Muscle layer of colon (tissue), 2 donors: ENCODE measurements at regions not wholly inside any gene's neighbourhood (a gene's known extent, or its start where the extent isn't known, plus 50 kb on each side); places are given as distances from the start of the nearest gene placed in this dataset.
A peak's percentile ranks its signal among the peaks of the same experiment; 100 is the strongest.

Experiments
- H3K27ac ChIP-seq: one replicate; pipeline ENCODE4 v1.7.0; 2013; ENCODE audit warnings: low read depth, mild to moderate bottlenecking, low read length, moderate library complexity
- H3K27me3 ChIP-seq, 2 donors: one replicate each; pipeline ENCODE4 v1.7.0; 2013; ENCODE audit warnings: low read length in 2 of 2, mild to moderate bottlenecking in 2 of 2; ENCODE audit not compliant: insufficient read depth in 2 of 2, control insufficient read depth in 1 of 2
- H3K36me3 ChIP-seq: one replicate; pipeline ENCODE4 v1.7.0; 2013; ENCODE audit warnings: mild to moderate bottlenecking, low read length; ENCODE audit not compliant: insufficient read depth
- H3K4me1 ChIP-seq: one replicate; pipeline ENCODE4 v1.7.0; 2013; ENCODE audit warnings: mild to moderate bottlenecking, low read length; ENCODE audit not compliant: insufficient read depth
- H3K4me3 ChIP-seq, 2 donors: one replicate each; pipeline ENCODE4 v1.7.0; 2013; ENCODE audit warnings: low read length in 2 of 2, low read depth in 1 of 2, mild to moderate bottlenecking in 1 of 2, moderate library complexity in 1 of 2
- H3K9ac ChIP-seq: one replicate; pipeline ENCODE4 v1.7.0; 2013; ENCODE audit warnings: low read length
- H3K9me3 ChIP-seq: one replicate; pipeline ENCODE4 v1.7.0; 2013; ENCODE audit warnings: mild to moderate bottlenecking, low read length
- donor health status: abdominal sarcoma.
- donor health status: Adenocarcinoma of cecum.

- no peaks in the 10 kb centered on the region for H3K9me3 ChIP-seq
- no peak overlapping the region for H3K27ac ChIP-seq
- H3K4me1 ChIP-seq: peaks cover 8% of the 10 kb centered on the region
- no peaks in the 10 kb centered on the region for H3K36me3 ChIP-seq
- H3K4me3 ChIP-seq: peak overlapping the region; percentile 4 to 34
- no peak overlapping the region for H3K9ac ChIP-seq
- peaks cover 0 to 4% of the 10 kb centered on the region in 2 donors for H3K27me3 ChIP-seq
Measured at GRCh38 chr7:155204744-155205367, 92.8 kb upstream of the INSIG1 start.

- peaks cover 8% of the 10 kb centered on the region for H3K4me1 ChIP-seq
- H3K27me3 ChIP-seq: peaks cover 0 to 4% of the 10 kb centered on the region in 2 donors
- H3K9me3 ChIP-seq: no peaks in the 10 kb centered on the region
- peak overlapping the region; percentile 4 to 34 for H3K4me3 ChIP-seq
- H3K9ac ChIP-seq: peak overlapping the region; percentile 25
- H3K27ac ChIP-seq: no peak overlapping the region
- H3K36me3 ChIP-seq: no peaks in the 10 kb centered on the region
Measured at GRCh38 chr7:155205368-155206317, 92.0 kb upstream of the INSIG1 start.

- Histone ChIP-seq H3K4me3 (peak overlapping the region in 1 of 2 donors; percentile 20), H3K9me3 (no peaks in the 10 kb centered on the region), H3K9ac (no peak overlapping the region), H3K27ac (no peak overlapping the region), H3K4me1 (peaks cover 8% of the 10 kb centered on the region), H3K27me3 (peaks cover 0 to 4% of the 10 kb centered on the region in 2 donors), H3K36me3 (no peaks in the 10 kb centered on the region)
Measured at GRCh38 chr7:155206318-155207020, 91.2 kb upstream of the INSIG1 start.

- no peak overlapping the region for H3K9ac ChIP-seq
- H3K4me1 ChIP-seq: peaks cover 8% of the 10 kb centered on the region
- H3K27ac ChIP-seq: no peak overlapping the region
- no peaks in the 10 kb centered on the region for H3K36me3 ChIP-seq
- H3K9me3 ChIP-seq: no peaks in the 10 kb centered on the region
- H3K27me3 ChIP-seq: peaks cover 0 to 6% of the 10 kb centered on the region in 2 donors
- no peak overlapping the region for H3K4me3 ChIP-seq
Measured at GRCh38 chr7:155207326-155208002, 90.2 kb upstream of the INSIG1 start.

GRCh38 chr7:155208681-155209477 is 88.8 kb upstream of the INSIG1 start:
- H3K36me3 ChIP-seq: no peaks in the 10 kb centered on the region
- no peak overlapping the region for H3K4me3 ChIP-seq
- peaks cover 0 to 15% of the 10 kb centered on the region in 2 donors for H3K27me3 ChIP-seq
- H3K27ac ChIP-seq: no peak overlapping the region
- no peaks in the 10 kb centered on the region for H3K9me3 ChIP-seq
- no peak overlapping the region for H3K9ac ChIP-seq
- H3K4me1 ChIP-seq: peaks cover 8% of the 10 kb centered on the region

- Histone ChIP-seq H3K27me3 (peaks cover 0 to 23% of the 10 kb centered on the region in 2 donors), H3K9me3 (no peaks in the 10 kb centered on the region), H3K36me3 (no peaks in the 10 kb centered on the region), H3K9ac (no peak overlapping the region), H3K27ac (no peak overlapping the region), H3K4me1 (peaks cover 12% of the 10 kb centered on the region), H3K4me3 (no peak overlapping the region)
Measured at GRCh38 chr7:155209478-155210319, 88.0 kb upstream of the INSIG1 start.

GRCh38 chr7:155210356-155210755 is 87.3 kb upstream of the INSIG1 start:
- Histone ChIP-seq H3K4me3 (no peak overlapping the region), H3K27ac (no peak overlapping the region), H3K9ac (no peak overlapping the region), H3K36me3 (no peaks in the 10 kb centered on the region), H3K9me3 (no peaks in the 10 kb centered on the region), H3K27me3 (peaks cover 0 to 28% of the 10 kb centered on the region in 2 donors), H3K4me1 (peaks cover 10% of the 10 kb centered on the region)

- Histone ChIP-seq H3K36me3 (no peaks in the 10 kb centered on the region), H3K27ac (no peak overlapping the region), H3K9me3 (no peaks in the 10 kb centered on the region), H3K4me1 (peaks cover 10% of the 10 kb centered on the region), H3K9ac (no peak overlapping the region), H3K27me3 (peaks cover 0 to 28% of the 10 kb centered on the region in 2 donors), H3K4me3 (no peak overlapping the region)
Measured at GRCh38 chr7:155211173-155211572, 86.5 kb upstream of the INSIG1 start.

GRCh38 chr7:155211761-155212160 is 85.9 kb upstream of the INSIG1 start:
- H3K4me3 ChIP-seq: no peak overlapping the region
- H3K9me3 ChIP-seq: no peaks in the 10 kb centered on the region
- peaks cover 10% of the 10 kb centered on the region for H3K4me1 ChIP-seq
- H3K27me3 ChIP-seq: peaks cover 0 to 28% of the 10 kb centered on the region in 2 donors
- no peak overlapping the region for H3K9ac ChIP-seq
- H3K36me3 ChIP-seq: no peaks in the 10 kb centered on the region
- no peak overlapping the region for H3K27ac ChIP-seq
